HepG2 (cell line): ENCODE measurements at regions not wholly inside any gene's neighbourhood (a gene's known extent, or its start where the extent isn't known, plus 50 kb on each side); places are given as distances from the start of the nearest gene placed in this dataset.

Experiments used
- CHD2 ChIP-seq: IDR thresholded peaks from 2 replicates; pipeline ENCODE4 v1.6.1; 2011; ENCODE audit warnings: low read depth, low read length, improper control_type of control experiment
- GTF2F1 ChIP-seq: fragments of 150-350 bp; IDR thresholded peaks from 2 replicates; pipeline ENCODE4 v1.6.1; 2014; ENCODE audit warnings: low read length
- HCFC1 ChIP-seq: fragments of 150-350 bp; IDR thresholded peaks from 2 replicates; pipeline ENCODE4 v1.6.1; 2014; ENCODE audit warnings: low read depth, low read length
- ISX ChIP-seq: sonication (generic); formaldehyde crosslinking; conservative IDR thresholded peaks from 2 replicates; pipeline ENCODE4 v1.5.0; 2020; ENCODE audit warnings: missing genetic modification reagents
- RARA ChIP-seq: IDR thresholded peaks from 2 replicates; pipeline ENCODE4 v1.6.1; 2016; ENCODE audit warnings: missing genetic modification reagents, missing compliant biosample characterization
- SOX6 ChIP-seq, 2 experiments: fragments of 450-650 bp in 1 of 2; sonication (generic) in 1 of 2; formaldehyde crosslinking in 1 of 2; IDR thresholded peaks; 2 replicates each; pipeline versions ENCODE4 v1.4.0 to v1.6.1; 2017 to 2020; ENCODE audit warnings: antibody characterized with exemption in 1 of 2, mild to moderate bottlenecking in 1 of 2, missing genetic modification reagents in 1 of 2
- SSRP1 ChIP-seq: IDR thresholded peaks from 2 replicates; pipeline ENCODE4 v1.6.1; 2016; ENCODE audit warnings: control low read depth
- TBL1XR1 ChIP-seq: fragments of 150-350 bp; IDR thresholded peaks from 2 replicates; pipeline ENCODE4 v1.6.1; 2014; ENCODE audit warnings: borderline replicate concordance, low read length; ENCODE audit not compliant: partially characterized antibody
- ZNF180 ChIP-seq: sonication (generic); formaldehyde crosslinking; IDR thresholded peaks from 2 replicates; pipeline ENCODE4 v1.4.0; 2020; ENCODE audit warnings: low read depth, missing genetic modification reagents, borderline replicate concordance
- ZNF256 ChIP-seq: sonication (generic); formaldehyde crosslinking; conservative IDR thresholded peaks from 2 replicates; pipeline ENCODE4 v1.4.0; 2020; ENCODE audit warnings: missing genetic modification reagents
- ZNF333 ChIP-seq: sonication (generic); formaldehyde crosslinking; IDR thresholded peaks from 2 replicates; pipeline ENCODE4 v1.4.0; 2020; ENCODE audit warnings: mild to moderate bottlenecking, missing genetic modification reagents, borderline replicate concordance
- ZNF546 ChIP-seq: sonication (generic); formaldehyde crosslinking; conservative IDR thresholded peaks from 2 replicates; pipeline ENCODE4 v1.8.1; 2023; ENCODE audit warnings: mild to moderate bottlenecking, missing genetic modification reagents
- ZNF703 ChIP-seq: sonication (generic); formaldehyde crosslinking; IDR thresholded peaks from 2 replicates; pipeline ENCODE4 v1.5.1; 2020; ENCODE audit warnings: missing genetic modification reagents, mild to moderate bottlenecking, moderate library complexity, borderline replicate concordance
- TF ChIP-seq, protein P1 (sequence below): sonication (generic); formaldehyde crosslinking; IDR thresholded peaks from 2 replicates; pipeline ENCODE4 v1.5.0; 2020; ENCODE audit warnings: mild to moderate bottlenecking, missing genetic modification reagents, borderline replicate concordance
- TF ChIP-seq, protein P2 (sequence below): sonication (generic); formaldehyde crosslinking; IDR thresholded peaks from 2 replicates; pipeline ENCODE4 v1.4.0; 2020; ENCODE audit warnings: mild to moderate bottlenecking, low read depth, missing genetic modification reagents
- TF ChIP-seq, protein P3 (sequence below): sonication (generic); formaldehyde crosslinking; IDR thresholded peaks from 2 replicates; pipeline ENCODE4 v1.4.0; 2020; ENCODE audit warnings: missing genetic modification reagents
- TF ChIP-seq, protein P4 (sequence below), 2 experiments: sonication (generic) in 1 of 2; formaldehyde crosslinking in 1 of 2; IDR thresholded peaks; 2 replicates each; pipeline versions ENCODE4 v1.5.1 to v1.6.1; 2011 to 2020; ENCODE audit warnings: borderline replicate concordance in 1 of 2, low read depth in 1 of 2, low read length in 1 of 2, mild to moderate bottlenecking in 1 of 2, missing genetic modification reagents in 1 of 2, moderate library complexity in 1 of 2
- TF ChIP-seq, protein P5 (sequence below): conservative IDR thresholded peaks from 2 replicates; pipeline ENCODE4 v1.6.1; 2018; ENCODE audit warnings: missing genetic modification reagents
- TF ChIP-seq, protein P6 (sequence below): sonication (generic); formaldehyde crosslinking; IDR thresholded peaks from 2 replicates; pipeline ENCODE4 v1.5.1; 2020; ENCODE audit warnings: mild to moderate bottlenecking, missing genetic modification reagents, borderline replicate concordance
- TF ChIP-seq, protein P7 (sequence below), 2 experiments: fragments of 450-650 bp in 1 of 2; sonication (generic) in 1 of 2; formaldehyde crosslinking; IDR thresholded peaks; 2 replicates each; pipeline versions ENCODE4 v1.5.0 to v1.8.0; 2020 to 2022; ENCODE audit warnings: mild to moderate bottlenecking in 1 of 2, missing genetic modification reagents in 1 of 2

DNA sequence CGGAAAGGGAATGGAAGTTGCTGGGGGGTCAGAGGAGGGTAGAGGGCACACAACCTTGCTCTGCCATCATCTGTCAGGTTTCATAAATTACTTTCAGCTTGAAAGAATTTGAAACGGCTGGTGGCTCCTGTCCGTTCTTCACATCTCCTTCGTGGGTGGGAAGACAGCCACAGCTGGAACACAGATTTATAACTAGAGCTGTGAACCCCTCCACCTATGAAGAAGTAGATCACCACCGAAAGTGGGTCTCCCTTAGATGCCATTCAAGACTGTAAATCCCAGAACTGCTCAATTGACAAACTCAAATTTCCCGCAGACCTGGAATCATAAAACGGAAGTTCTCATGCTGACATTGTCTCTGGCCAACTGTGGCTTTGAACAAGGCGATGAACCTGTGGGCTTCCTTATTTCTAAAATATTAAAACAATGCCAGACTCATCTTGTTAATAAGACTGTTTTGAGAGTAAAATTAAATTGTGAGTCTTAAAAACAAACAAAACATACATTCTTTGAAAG, 65.3 kb downstream of the BTBD3 start (continued):
- TF ChIP-seq, protein P1, sequence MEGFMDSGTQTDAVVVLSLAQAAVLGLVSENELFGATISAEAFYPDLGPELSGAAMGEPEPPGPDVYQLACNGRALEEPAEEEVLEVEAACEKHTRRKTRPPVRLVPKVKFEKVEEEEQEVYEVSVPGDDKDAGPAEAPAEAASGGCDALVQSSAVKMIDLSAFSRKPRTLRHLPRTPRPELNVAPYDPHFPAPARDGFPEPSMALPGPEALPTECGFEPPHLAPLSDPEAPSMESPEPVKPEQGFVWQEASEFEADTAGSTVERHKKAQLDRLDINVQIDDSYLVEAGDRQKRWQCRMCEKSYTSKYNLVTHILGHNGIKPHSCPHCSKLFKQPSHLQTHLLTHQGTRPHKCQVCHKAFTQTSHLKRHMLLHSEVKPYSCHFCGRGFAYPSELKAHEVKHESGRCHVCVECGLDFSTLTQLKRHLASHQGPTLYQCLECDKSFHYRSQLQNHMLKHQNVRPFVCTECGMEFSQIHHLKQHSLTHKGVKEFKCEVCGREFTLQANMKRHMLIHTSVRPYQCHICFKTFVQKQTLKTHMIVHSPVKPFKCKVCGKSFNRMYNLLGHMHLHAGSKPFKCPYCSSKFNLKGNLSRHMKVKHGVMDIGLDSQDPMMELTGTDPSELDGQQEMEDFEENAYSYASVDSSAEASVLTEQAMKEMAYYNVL (CRISPR knock-in tag) = no peak
- TF ChIP-seq ZNF703 (CRISPR knock-in tag) = no peak
- TF ChIP-seq SOX6 (IDR thresholded peaks at IDR 0.05) = no peak
- no peak for TF ChIP-seq SOX6 (CRISPR knock-in tag; IDR thresholded peaks at IDR 0.05)
- TF ChIP-seq CHD2 = no peak
- TF ChIP-seq, protein P2, sequence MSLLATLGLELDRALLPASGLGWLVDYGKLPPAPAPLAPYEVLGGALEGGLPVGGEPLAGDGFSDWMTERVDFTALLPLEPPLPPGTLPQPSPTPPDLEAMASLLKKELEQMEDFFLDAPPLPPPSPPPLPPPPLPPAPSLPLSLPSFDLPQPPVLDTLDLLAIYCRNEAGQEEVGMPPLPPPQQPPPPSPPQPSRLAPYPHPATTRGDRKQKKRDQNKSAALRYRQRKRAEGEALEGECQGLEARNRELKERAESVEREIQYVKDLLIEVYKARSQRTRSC (CRISPR knock-in tag) = no peak
- no peak for TF ChIP-seq ZNF180 (CRISPR knock-in tag)
- no peak for TF ChIP-seq ZNF546
- TF ChIP-seq HCFC1 = no peak
- TF ChIP-seq GTF2F1 = no peak
- no peak for TF ChIP-seq ZNF256 (CRISPR knock-in tag)
- TF ChIP-seq, protein P3, sequence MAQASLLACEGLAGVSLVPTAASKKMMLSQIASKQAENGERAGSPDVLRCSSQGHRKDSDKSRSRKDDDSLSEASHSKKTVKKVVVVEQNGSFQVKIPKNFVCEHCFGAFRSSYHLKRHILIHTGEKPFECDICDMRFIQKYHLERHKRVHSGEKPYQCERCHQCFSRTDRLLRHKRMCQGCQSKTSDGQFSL (CRISPR knock-in tag) = no peak
- TF ChIP-seq TBL1XR1 = no peak
- TF ChIP-seq, protein P4, sequence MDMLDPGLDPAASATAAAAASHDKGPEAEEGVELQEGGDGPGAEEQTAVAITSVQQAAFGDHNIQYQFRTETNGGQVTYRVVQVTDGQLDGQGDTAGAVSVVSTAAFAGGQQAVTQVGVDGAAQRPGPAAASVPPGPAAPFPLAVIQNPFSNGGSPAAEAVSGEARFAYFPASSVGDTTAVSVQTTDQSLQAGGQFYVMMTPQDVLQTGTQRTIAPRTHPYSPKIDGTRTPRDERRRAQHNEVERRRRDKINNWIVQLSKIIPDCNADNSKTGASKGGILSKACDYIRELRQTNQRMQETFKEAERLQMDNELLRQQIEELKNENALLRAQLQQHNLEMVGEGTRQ (IDR thresholded peaks at IDR 0.05; ENCODE audit: low read depth, low read length) = no peak
- TF ChIP-seq, protein P4 (CRISPR knock-in tag; IDR thresholded peaks at IDR 0.05; ENCODE audit: borderline replicate concordance) = no peak
- TF ChIP-seq, protein P5, sequence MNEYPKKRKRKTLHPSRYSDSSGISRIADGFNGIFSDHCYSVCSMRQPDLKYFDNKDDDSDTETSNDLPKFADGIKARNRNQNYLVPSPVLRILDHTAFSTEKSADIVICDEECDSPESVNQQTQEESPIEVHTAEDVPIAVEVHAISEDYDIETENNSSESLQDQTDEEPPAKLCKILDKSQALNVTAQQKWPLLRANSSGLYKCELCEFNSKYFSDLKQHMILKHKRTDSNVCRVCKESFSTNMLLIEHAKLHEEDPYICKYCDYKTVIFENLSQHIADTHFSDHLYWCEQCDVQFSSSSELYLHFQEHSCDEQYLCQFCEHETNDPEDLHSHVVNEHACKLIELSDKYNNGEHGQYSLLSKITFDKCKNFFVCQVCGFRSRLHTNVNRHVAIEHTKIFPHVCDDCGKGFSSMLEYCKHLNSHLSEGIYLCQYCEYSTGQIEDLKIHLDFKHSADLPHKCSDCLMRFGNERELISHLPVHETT (CRISPR knock-in tag) = no peak
- TF ChIP-seq RARA (CRISPR knock-in tag) = no peak
- no peak for TF ChIP-seq ZNF333 (CRISPR knock-in tag)
- TF ChIP-seq, protein P6, sequence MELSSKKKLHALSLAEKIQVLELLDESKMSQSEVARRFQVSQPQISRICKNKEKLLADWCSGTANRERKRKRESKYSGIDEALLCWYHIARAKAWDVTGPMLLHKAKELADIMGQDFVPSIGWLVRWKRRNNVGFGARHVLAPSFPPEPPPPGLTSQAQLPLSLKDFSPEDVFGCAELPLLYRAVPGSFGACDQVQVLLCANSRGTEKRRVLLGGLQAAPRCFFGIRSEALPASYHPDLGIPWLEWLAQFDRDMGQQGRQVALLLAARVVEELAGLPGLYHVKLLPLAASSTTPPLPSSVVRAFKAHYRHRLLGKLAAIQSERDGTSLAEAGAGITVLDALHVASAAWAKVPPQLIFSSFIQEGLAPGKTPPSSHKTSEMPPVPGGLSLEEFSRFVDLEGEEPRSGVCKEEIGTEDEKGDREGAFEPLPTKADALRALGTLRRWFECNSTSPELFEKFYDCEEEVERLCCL (CRISPR knock-in tag) = no peak
- TF ChIP-seq, protein P7, sequence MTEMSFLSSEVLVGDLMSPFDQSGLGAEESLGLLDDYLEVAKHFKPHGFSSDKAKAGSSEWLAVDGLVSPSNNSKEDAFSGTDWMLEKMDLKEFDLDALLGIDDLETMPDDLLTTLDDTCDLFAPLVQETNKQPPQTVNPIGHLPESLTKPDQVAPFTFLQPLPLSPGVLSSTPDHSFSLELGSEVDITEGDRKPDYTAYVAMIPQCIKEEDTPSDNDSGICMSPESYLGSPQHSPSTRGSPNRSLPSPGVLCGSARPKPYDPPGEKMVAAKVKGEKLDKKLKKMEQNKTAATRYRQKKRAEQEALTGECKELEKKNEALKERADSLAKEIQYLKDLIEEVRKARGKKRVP (CRISPR knock-in tag; IDR thresholded peaks at IDR 0.05) = no peak
- no peak for TF ChIP-seq ISX (CRISPR knock-in tag)
- no peak for TF ChIP-seq SSRP1
